ENCODE measurements at regions not wholly inside any gene's neighbourhood (a gene's known extent, or its start where the extent isn't known, plus 50 kb on each side); places are given as distances from the start of the nearest gene placed in this dataset.

GRCh38 chr10:8663131-8663530 is 608.6 kb downstream of the GATA3 start:
- no peak overlapping the region for H3K9ac ChIP-seq (ENCODE audit: low read depth in 1 of 2, low read length in 2 of 2)
- 55% methylated on average over 2 of the region's 2 CpGs for WGBS
- peaks cover 0 to 4% (median 0%) of the 10 kb centered on the region in 4 donors for H3K9me3 ChIP-seq (ENCODE audit: control insufficient read depth in 4 of 4, low read length in 3 of 4)
- TF ChIP-seq FOXA2 (IDR thresholded peaks at IDR 0.05) = no peak
- no peak for TF ChIP-seq NR2F2 (IDR thresholded peaks at IDR 0.05)
- TF ChIP-seq REST (IDR thresholded peaks at IDR 0.05) = no peak
- no peak for TF ChIP-seq YY1 (IDR thresholded peaks at IDR 0.05)
- TF ChIP-seq ATF3 (IDR thresholded peaks at IDR 0.05) = no peak
- TF ChIP-seq JUND (IDR thresholded peaks at IDR 0.05) = no peak
- no peak for TF ChIP-seq ZBTB33 (IDR thresholded peaks at IDR 0.05)
- TF ChIP-seq TAF1 (conservative IDR thresholded peaks at IDR 0.05) = no peak
- no peak for TF ChIP-seq EGR1 (IDR thresholded peaks at IDR 0.05; ENCODE audit: low read depth in 2 of 2)
- TF ChIP-seq RAD21 (IDR thresholded peaks at IDR 0.05) = no peak
- TF ChIP-seq CTCF (IDR thresholded peaks at IDR 0.05; ENCODE audit: low read depth, low read length, missing input control) = no peak
- no peak for TF ChIP-seq RXRA (IDR thresholded peaks at IDR 0.05)
- no peak for TF ChIP-seq GABPA (IDR thresholded peaks at IDR 0.05 in 1 of 2, conservative IDR thresholded peaks at IDR 0.05 in 1 of 2)
- no peak overlapping the region for H3K4me3 ChIP-seq (ENCODE audit: low read depth in 1 of 3, low read length in 3 of 3)
- no peaks in the 10 kb centered on the region for H3K4me1 ChIP-seq (ENCODE audit: control insufficient read depth in 4 of 4, insufficient read depth in 4 of 4, low read length in 3 of 4)
- DNase-seq (ENCODE audit: low spot score) = no peak
- H3K27me3 ChIP-seq (ENCODE audit: control insufficient read depth in 4 of 4, insufficient read depth in 4 of 4, low read length in 3 of 4) = peaks cover 0 to 3% (median 1%) of the 10 kb centered on the region in 4 donors
- no peak overlapping the region for H3K27ac ChIP-seq (ENCODE audit: low read depth in 1 of 2, low read length in 2 of 2)
- no peaks in the 10 kb centered on the region for H3K36me3 ChIP-seq (ENCODE audit: control insufficient read depth in 4 of 4, insufficient read depth in 3 of 4, low read depth in 1 of 4, low read length in 3 of 4)

GRCh38 chr10:8665322-8665721 is 610.8 kb downstream of the GATA3 start:
- TF ChIP-seq FOXA1 (IDR thresholded peaks at IDR 0.05) = no peak
- no peak for TF ChIP-seq CTCF (IDR thresholded peaks at IDR 0.05; ENCODE audit: low read depth, low read length, missing input control)
- no peak for TF ChIP-seq RXRA (IDR thresholded peaks at IDR 0.05)
- TF ChIP-seq FOXA2 (IDR thresholded peaks at IDR 0.05) = no peak

More at GRCh38 chr10:8665322-8665721, 610.8 kb downstream of the GATA3 start:
- Histone ChIP-seq H3K9ac (ENCODE audit: low read depth in 1 of 2, low read length in 2 of 2) (no peak overlapping the region), H3K27ac (ENCODE audit: low read depth in 1 of 2, low read length in 2 of 2) (no peak overlapping the region), H3K9me3 (ENCODE audit: control insufficient read depth in 4 of 4, low read length in 3 of 4) (peaks cover 0 to 5% (median 0%) of the 10 kb centered on the region in 4 donors), H3K27me3 (ENCODE audit: control insufficient read depth in 4 of 4, insufficient read depth in 4 of 4, low read length in 3 of 4) (peaks cover 0 to 3% (median 1%) of the 10 kb centered on the region in 4 donors), H3K36me3 (ENCODE audit: control insufficient read depth in 4 of 4, insufficient read depth in 3 of 4, low read depth in 1 of 4, low read length in 3 of 4) (no peaks in the 10 kb centered on the region), H3K4me3 (ENCODE audit: low read depth in 1 of 3, low read length in 3 of 3) (no peak overlapping the region), H3K4me1 (ENCODE audit: control insufficient read depth in 4 of 4, insufficient read depth in 4 of 4, low read length in 3 of 4) (no peaks in the 10 kb centered on the region)
- 34% methylated on average over 2 of the region's 2 CpGs for WGBS
- no peak for DNase-seq (ENCODE audit: low spot score)
